ENCODE measurements at regions not wholly inside any gene's neighbourhood (a gene's known extent, or its start where the extent isn't known, plus 50 kb on each side); places are given as distances from the start of the nearest gene placed in this dataset.

DNA sequence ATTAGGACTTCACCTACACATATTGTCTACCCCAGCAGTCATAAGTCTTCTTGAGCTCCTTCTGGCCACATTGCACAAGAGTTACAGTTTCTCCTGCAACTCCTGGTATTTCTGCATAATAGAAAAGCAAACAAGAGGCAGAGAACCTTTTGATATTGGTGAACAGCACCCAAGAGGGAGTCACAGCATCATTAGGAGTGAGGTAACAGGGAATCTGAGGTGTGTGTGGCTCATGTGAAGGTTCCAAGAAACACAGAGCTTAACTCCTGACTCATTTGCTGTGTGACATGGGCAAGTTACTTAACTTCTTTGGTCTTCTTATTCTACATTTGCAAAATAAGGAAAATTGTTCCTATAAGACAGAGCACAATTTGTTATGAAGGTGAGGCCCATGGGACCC, 374.6 kb downstream of the INSC start:
- TF ChIP-seq TAF1 (IDR thresholded peaks at IDR 0.05; ENCODE audit: borderline replicate concordance, insufficient read depth, low read length) (no peak), SIN3A (IDR thresholded peaks at IDR 0.05; ENCODE audit: borderline replicate concordance, insufficient read depth, low read length) (no peak), FOXP2 (optimal IDR thresholded peaks at IDR 0.05; ENCODE audit: borderline replicate concordance, extremely low read depth, extremely low read length, insufficient read depth) (no peak), POLR2AphosphoS5 (IDR thresholded peaks at IDR 0.05; ENCODE audit: low read depth, low read length) (no peak)
- TF ChIP-seq, protein P1, sequence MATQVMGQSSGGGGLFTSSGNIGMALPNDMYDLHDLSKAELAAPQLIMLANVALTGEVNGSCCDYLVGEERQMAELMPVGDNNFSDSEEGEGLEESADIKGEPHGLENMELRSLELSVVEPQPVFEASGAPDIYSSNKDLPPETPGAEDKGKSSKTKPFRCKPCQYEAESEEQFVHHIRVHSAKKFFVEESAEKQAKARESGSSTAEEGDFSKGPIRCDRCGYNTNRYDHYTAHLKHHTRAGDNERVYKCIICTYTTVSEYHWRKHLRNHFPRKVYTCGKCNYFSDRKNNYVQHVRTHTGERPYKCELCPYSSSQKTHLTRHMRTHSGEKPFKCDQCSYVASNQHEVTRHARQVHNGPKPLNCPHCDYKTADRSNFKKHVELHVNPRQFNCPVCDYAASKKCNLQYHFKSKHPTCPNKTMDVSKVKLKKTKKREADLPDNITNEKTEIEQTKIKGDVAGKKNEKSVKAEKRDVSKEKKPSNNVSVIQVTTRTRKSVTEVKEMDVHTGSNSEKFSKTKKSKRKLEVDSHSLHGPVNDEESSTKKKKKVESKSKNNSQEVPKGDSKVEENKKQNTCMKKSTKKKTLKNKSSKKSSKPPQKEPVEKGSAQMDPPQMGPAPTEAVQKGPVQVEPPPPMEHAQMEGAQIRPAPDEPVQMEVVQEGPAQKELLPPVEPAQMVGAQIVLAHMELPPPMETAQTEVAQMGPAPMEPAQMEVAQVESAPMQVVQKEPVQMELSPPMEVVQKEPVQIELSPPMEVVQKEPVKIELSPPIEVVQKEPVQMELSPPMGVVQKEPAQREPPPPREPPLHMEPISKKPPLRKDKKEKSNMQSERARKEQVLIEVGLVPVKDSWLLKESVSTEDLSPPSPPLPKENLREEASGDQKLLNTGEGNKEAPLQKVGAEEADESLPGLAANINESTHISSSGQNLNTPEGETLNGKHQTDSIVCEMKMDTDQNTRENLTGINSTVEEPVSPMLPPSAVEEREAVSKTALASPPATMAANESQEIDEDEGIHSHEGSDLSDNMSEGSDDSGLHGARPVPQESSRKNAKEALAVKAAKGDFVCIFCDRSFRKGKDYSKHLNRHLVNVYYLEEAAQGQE (IDR thresholded peaks at IDR 0.05; ENCODE audit: insufficient read depth in 1 of 2, low read depth in 2 of 2, low read length in 2 of 2) = no peak

DNA sequence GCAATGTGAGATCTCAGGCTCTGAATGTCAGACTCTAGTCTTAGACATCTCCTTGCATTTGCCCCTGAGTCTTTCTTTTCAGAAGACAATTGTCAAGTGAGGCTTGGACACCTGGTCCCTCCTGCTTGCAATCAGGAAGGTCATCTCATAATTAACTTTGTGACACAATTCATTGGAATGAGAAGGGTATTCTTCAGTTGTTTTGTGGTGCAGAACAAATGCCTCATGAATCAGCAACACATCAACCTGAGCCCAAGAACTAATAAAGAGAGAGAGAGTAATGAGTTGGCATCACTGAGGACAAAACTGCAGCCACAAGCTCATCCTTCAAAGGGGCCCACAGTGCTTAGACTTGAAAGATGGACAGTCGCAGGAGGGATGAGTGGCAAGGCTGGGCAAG, 375.8 kb downstream of the INSC start:
- TF ChIP-seq TAF1 (IDR thresholded peaks at IDR 0.05; ENCODE audit: borderline replicate concordance, insufficient read depth, low read length) (no peak), POLR2AphosphoS5 (IDR thresholded peaks at IDR 0.05; ENCODE audit: low read depth, low read length) (no peak), FOXP2 (optimal IDR thresholded peaks at IDR 0.05; ENCODE audit: borderline replicate concordance, extremely low read depth, extremely low read length, insufficient read depth) (no peak), SIN3A (IDR thresholded peaks at IDR 0.05; ENCODE audit: borderline replicate concordance, insufficient read depth, low read length) (no peak)
- TF ChIP-seq, protein P1 (IDR thresholded peaks at IDR 0.05; ENCODE audit: insufficient read depth in 1 of 2, low read depth in 2 of 2, low read length in 2 of 2) = no peak

DNA sequence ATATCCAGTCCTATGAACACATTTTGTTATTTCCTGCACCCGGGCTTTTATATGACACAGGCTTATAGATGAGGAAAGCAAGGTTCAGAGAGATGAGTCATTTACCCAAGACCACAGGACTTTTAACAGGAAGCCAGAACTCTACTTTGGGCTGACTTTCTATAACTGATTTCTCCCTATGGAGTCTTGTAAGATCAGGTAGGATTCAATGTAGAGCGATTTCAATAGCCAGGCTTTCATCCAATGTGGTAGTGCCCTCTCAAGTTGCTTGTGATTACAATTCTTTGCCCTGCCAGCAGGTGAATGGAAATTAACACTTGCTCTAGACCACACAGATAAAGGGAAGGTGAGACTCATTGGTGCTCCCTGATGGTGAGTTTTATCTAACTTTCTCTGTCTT, 378.3 kb downstream of the INSC start:
- TF ChIP-seq TAF1 (IDR thresholded peaks at IDR 0.05; ENCODE audit: borderline replicate concordance, insufficient read depth, low read length) (no peak), FOXP2 (optimal IDR thresholded peaks at IDR 0.05; ENCODE audit: borderline replicate concordance, extremely low read depth, extremely low read length, insufficient read depth) (no peak), SIN3A (IDR thresholded peaks at IDR 0.05; ENCODE audit: borderline replicate concordance, insufficient read depth, low read length) (no peak), POLR2AphosphoS5 (IDR thresholded peaks at IDR 0.05; ENCODE audit: low read depth, low read length) (no peak)
- TF ChIP-seq, protein P1 (IDR thresholded peaks at IDR 0.05; ENCODE audit: insufficient read depth in 1 of 2, low read depth in 2 of 2, low read length in 2 of 2) = no peak

DNA sequence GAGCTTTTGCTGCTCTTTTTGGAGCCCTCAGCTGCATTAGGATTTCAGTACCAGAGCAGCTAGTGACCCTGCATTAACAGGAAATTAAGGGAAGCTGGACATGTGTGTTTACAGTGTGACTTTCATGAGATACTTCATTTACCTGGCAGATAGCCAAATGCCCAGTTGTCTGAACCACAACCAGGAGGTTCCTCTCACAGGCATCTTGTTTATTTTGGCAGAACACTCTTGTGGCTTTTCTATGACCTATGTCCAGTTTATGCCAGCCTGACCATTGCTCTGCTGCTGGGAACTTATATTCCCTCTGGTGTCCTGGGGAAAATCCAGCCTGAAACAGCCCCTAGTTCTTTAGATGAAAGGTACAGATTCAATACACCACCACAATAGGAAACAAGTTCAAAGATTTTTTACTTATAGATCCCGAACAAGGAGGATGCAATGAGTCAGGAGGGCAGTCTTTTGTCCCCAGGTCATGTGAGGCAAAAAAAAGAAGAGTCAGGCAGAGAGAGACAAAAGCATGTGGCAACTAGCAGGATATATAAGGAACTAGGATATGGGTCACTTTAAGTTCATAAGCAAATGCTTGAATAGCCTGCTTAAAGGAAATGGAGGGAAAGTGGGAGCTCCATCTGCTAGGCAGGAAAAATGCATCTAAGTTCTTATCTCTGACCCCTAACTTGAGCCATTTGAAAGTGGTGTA, 379.3 kb downstream of the INSC start:
- TF ChIP-seq POLR2AphosphoS5 (IDR thresholded peaks at IDR 0.05; ENCODE audit: low read depth, low read length) (no peak), SIN3A (IDR thresholded peaks at IDR 0.05; ENCODE audit: borderline replicate concordance, insufficient read depth, low read length) (no peak), TAF1 (IDR thresholded peaks at IDR 0.05; ENCODE audit: borderline replicate concordance, insufficient read depth, low read length) (no peak), FOXP2 (optimal IDR thresholded peaks at IDR 0.05; ENCODE audit: borderline replicate concordance, extremely low read depth, extremely low read length, insufficient read depth) (no peak)
- TF ChIP-seq, protein P1 (IDR thresholded peaks at IDR 0.05; ENCODE audit: insufficient read depth in 1 of 2, low read depth in 2 of 2, low read length in 2 of 2) = no peak
